ENCODE measurements at regions not wholly inside any gene's neighbourhood (a gene's known extent, or its start where the extent isn't known, plus 50 kb on each side); places are given as distances from the start of the nearest gene placed in this dataset.

- TF ChIP-seq CTCF (IDR thresholded peaks at IDR 0.05; ENCODE audit: poor library complexity) = no peak
- no peak for TF ChIP-seq EZH2 (IDR thresholded peaks at IDR 0.05; ENCODE audit: borderline replicate concordance)
- TF ChIP-seq EZH2phosphoT487 (IDR thresholded peaks at IDR 0.05; ENCODE audit: low read depth, severe bottlenecking, unreplicated experiment) = no peak
Measured at GRCh38 chr2:226578373-226578772, 221.2 kb downstream of the IRS1 start.

Measured in hepatocyte (in vitro differentiated cells).